Mesenchymal stem cell (in vitro differentiated cells and primary cell): ENCODE measurements at regions not wholly inside any gene's neighbourhood (a gene's known extent, or its start where the extent isn't known, plus 50 kb on each side); places are given as distances from the start of the nearest gene placed in this dataset.
A peak's percentile ranks its signal among the peaks of the same experiment; 100 is the strongest.

Experiments
- DNase-seq: peaks from one replicate; pipeline ENCODE4 v3.0.0-alpha.2; 2013
- H2AFZ ChIP-seq: one replicate; pipeline ENCODE4 v1.6.1; 2013; ENCODE audit warnings: low read depth, mild to moderate bottlenecking, control low read depth, inconsistent platforms, low read length, moderate library complexity
- H2AK5ac ChIP-seq: 2 replicates; pipeline ENCODE4 v1.6.1; 2013; ENCODE audit warnings: low read length, moderate library complexity, mild to moderate bottlenecking, inconsistent platforms; ENCODE audit not compliant: severe bottlenecking
- H2BK120ac ChIP-seq: one replicate; pipeline ENCODE4 v1.6.1; 2013; ENCODE audit warnings: low read depth, mild to moderate bottlenecking, inconsistent platforms, low read length, moderate library complexity
- H2BK12ac ChIP-seq, 2 experiments: one replicate each; pipeline ENCODE4 v1.6.1; 2013; ENCODE audit warnings: inconsistent platforms in 2 of 2, low read length in 2 of 2, mild to moderate bottlenecking in 2 of 2, moderate library complexity in 2 of 2, control low read depth in 1 of 2
- H2BK15ac ChIP-seq: one replicate; pipeline ENCODE4 v1.6.1; 2013; ENCODE audit warnings: mild to moderate bottlenecking, low read depth, inconsistent platforms; ENCODE audit not compliant: poor library complexity, severe bottlenecking
- H2BK5ac ChIP-seq: 2 replicates; pipeline ENCODE4 v1.6.1; 2013; ENCODE audit warnings: low read depth, mild to moderate bottlenecking, low read length, control low read depth, inconsistent platforms; ENCODE audit not compliant: poor library complexity, severe bottlenecking
- H3K14ac ChIP-seq, 2 experiments: one replicate each; pipeline ENCODE4 v1.6.1; 2013; ENCODE audit warnings: inconsistent platforms in 2 of 2, low read length in 2 of 2, control low read depth in 1 of 2, mild to moderate bottlenecking in 1 of 2, moderate library complexity in 1 of 2
- H3K18ac ChIP-seq, 2 experiments: one replicate each; pipeline ENCODE4 v1.6.1; 2013; ENCODE audit warnings: inconsistent platforms in 2 of 2, low read length in 2 of 2, control low read depth in 1 of 2, low read depth in 1 of 2, mild to moderate bottlenecking in 1 of 2
- H3K23ac ChIP-seq, 2 experiments: one replicate each; pipeline ENCODE4 v1.6.1; 2013; ENCODE audit warnings: inconsistent platforms in 2 of 2, low read length in 2 of 2, mild to moderate bottlenecking in 2 of 2, moderate library complexity in 2 of 2, control low read depth in 1 of 2
- H3K27ac ChIP-seq: 2 replicates; pipeline ENCODE4 v1.5.1; 2013; ENCODE audit warnings: mild to moderate bottlenecking, moderate library complexity, low read length, control low read depth, inconsistent platforms; ENCODE audit not compliant: poor library complexity, severe bottlenecking
- H3K27me3 ChIP-seq, 2 experiments: 2 replicates each; pipeline versions ENCODE4 v1.6.1 to v1.7.0; 2013; ENCODE audit warnings: low read length in 2 of 2, mild to moderate bottlenecking in 2 of 2, moderate library complexity in 2 of 2, control low read depth in 1 of 2, inconsistent platforms in 1 of 2; ENCODE audit not compliant: control insufficient read depth in 1 of 2, insufficient read depth in 1 of 2
- H3K36me3 ChIP-seq, 2 experiments: 2 replicates each; pipeline versions ENCODE4 v1.6.1 to v1.7.0; 2013; ENCODE audit warnings: low read length in 2 of 2, control low read depth in 1 of 2, inconsistent platforms in 1 of 2, low read depth in 1 of 2, mild to moderate bottlenecking in 1 of 2; ENCODE audit not compliant: insufficient read depth in 2 of 2, control insufficient read depth in 1 of 2
- H3K4ac ChIP-seq, 2 experiments: one replicate each; pipeline ENCODE4 v1.6.1; 2013; ENCODE audit warnings: inconsistent platforms in 2 of 2, low read length in 2 of 2, mild to moderate bottlenecking in 2 of 2, moderate library complexity in 2 of 2, control low read depth in 1 of 2, low read depth in 1 of 2
- H3K4me1 ChIP-seq: 2 replicates; pipeline ENCODE4 v1.6.1; 2013; ENCODE audit warnings: low read depth, low read length, control low read depth; ENCODE audit not compliant: control insufficient read depth, insufficient read depth
- H3K4me2 ChIP-seq: 2 replicates; pipeline ENCODE4 v1.6.1; 2013; ENCODE audit warnings: low read length, mild to moderate bottlenecking, inconsistent platforms; ENCODE audit not compliant: poor library complexity, severe bottlenecking
- H3K4me3 ChIP-seq, 2 experiments: 2 replicates each; pipeline versions ENCODE4 v1.5.1 to v1.7.0; 2013; ENCODE audit warnings: low read length in 2 of 2, mild to moderate bottlenecking in 2 of 2, control low read depth in 1 of 2, low read depth in 1 of 2; ENCODE audit not compliant: insufficient read depth in 1 of 2
- H3K79me1 ChIP-seq: replicated peaks from 2 replicates; pipeline ENCODE4 v1.6.1; 2013; ENCODE audit warnings: mild to moderate bottlenecking, control low read depth, low read length, inconsistent platforms; ENCODE audit not compliant: poor library complexity, severe bottlenecking
- H3K9ac ChIP-seq: 2 replicates; pipeline ENCODE4 v1.7.0; 2013; ENCODE audit warnings: mild to moderate bottlenecking, low read length, moderate library complexity
- H3K9me3 ChIP-seq: 2 replicates; pipeline ENCODE4 v1.7.0; 2013; ENCODE audit warnings: mild to moderate bottlenecking, low read length; ENCODE audit not compliant: control insufficient read depth
- H4K8ac ChIP-seq: one replicate; pipeline ENCODE4 v1.6.1; 2013; ENCODE audit warnings: inconsistent platforms, mild to moderate bottlenecking, low read length, moderate library complexity
- H4K91ac ChIP-seq: one replicate; pipeline ENCODE4 v1.6.1; 2013; ENCODE audit warnings: mild to moderate bottlenecking, low read length, inconsistent platforms
- WGBS: methylation state at CpG from one replicate; pipeline ENCODE4 v1.1.7; 2013; ENCODE audit warnings: mixed read lengths; 5-methylcytosine and 5-hydroxymethylcytosine counted together

DNA sequence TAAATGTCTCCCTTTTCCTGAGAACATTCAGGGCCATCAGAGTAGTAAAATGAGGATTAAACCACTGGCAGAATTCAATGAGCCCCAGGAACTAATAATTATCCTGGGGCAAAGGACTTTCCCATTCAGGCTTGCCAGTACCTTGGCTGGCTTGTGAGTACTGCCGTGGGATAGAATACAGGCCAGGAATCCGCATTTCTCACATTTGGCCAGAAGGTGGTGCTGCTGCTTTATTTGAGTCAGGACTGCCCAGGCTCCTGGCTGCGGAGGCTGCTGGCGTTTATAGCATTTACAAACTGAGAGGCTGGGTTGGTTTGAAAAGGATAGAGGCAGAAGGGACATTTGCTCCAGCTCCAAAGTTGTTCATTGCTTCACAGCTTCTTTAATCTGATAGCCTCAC lies 91.4 kb downstream of the RTL9 start:
- 0% methylated on average over 3 of the region's 4 CpGs for WGBS
- Histone ChIP-seq H3K4me2 (no peak overlapping the region), H2BK12ac (no peak overlapping the region), H2AK5ac (no peak overlapping the region), H3K9me3 (no peaks in the 10 kb centered on the region), H3K23ac (no peak overlapping the region), H3K14ac (no peak overlapping the region), H3K4me3 (no peak overlapping the region), H2BK120ac (no peak overlapping the region), H3K27ac (no peak overlapping the region), H3K9ac (no peak overlapping the region), H4K91ac (no peak overlapping the region), H2BK5ac (no peak overlapping the region), H3K36me3 (no peaks in the 10 kb centered on the region), H3K79me1 (no peaks in the 10 kb centered on the region), H2BK15ac (no peak overlapping the region), H4K8ac (no peak overlapping the region), H3K4me1 (no peaks in the 10 kb centered on the region), H3K4ac (no peak overlapping the region), H3K18ac (no peak overlapping the region), H2AFZ (no peak overlapping the region), H3K27me3 (peaks cover 15 to 73% of the 10 kb centered on the region in 2 experiments)
- DNase-seq: peak; percentile 62

DNA sequence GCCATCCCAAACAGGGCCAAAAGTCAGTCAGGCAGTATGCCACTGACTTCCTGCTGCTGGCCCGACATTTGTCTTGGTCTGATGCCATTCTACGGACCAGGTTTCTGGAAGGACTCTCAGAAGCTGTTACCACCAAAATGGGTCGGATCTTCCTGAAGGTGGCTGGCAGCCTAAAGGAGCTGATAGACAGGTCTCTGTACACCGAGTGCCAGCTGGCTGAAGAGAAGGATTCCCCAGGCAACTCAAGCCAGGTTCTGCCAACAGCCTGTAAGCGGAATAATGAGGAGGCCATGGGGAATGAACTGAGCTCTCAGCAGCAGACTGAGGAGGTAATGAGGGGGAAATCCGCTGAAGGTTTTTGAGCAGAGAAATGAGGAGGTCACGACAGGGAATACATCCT lies 95.7 kb downstream of the RTL9 start:
- no peaks in the 10 kb centered on the region for H3K36me3 ChIP-seq
- no peak overlapping the region for H2BK15ac ChIP-seq
- no peak overlapping the region for H3K14ac ChIP-seq
- no peak overlapping the region for H3K4ac ChIP-seq
- H2AK5ac ChIP-seq: no peak overlapping the region
- no peak overlapping the region for H3K4me2 ChIP-seq
- no peaks in the 10 kb centered on the region for H3K79me1 ChIP-seq
- WGBS: 82% methylated on average over 7 of the region's 7 CpGs
- no peak overlapping the region for H3K23ac ChIP-seq
- no peak overlapping the region for H3K18ac ChIP-seq
- H2BK12ac ChIP-seq: no peak overlapping the region
- no peak overlapping the region for H3K4me3 ChIP-seq
- no peaks in the 10 kb centered on the region for H3K4me1 ChIP-seq
- peaks cover 10 to 88% of the 10 kb centered on the region in 2 experiments for H3K27me3 ChIP-seq
- no peak overlapping the region for H2AFZ ChIP-seq
- H4K8ac ChIP-seq: no peak overlapping the region
- DNase-seq: no peak
- H3K27ac ChIP-seq: no peak overlapping the region
- no peak overlapping the region for H3K9ac ChIP-seq
- no peaks in the 10 kb centered on the region for H3K9me3 ChIP-seq
- no peak overlapping the region for H2BK5ac ChIP-seq
- no peak overlapping the region for H2BK120ac ChIP-seq
- H4K91ac ChIP-seq: no peak overlapping the region

DNA sequence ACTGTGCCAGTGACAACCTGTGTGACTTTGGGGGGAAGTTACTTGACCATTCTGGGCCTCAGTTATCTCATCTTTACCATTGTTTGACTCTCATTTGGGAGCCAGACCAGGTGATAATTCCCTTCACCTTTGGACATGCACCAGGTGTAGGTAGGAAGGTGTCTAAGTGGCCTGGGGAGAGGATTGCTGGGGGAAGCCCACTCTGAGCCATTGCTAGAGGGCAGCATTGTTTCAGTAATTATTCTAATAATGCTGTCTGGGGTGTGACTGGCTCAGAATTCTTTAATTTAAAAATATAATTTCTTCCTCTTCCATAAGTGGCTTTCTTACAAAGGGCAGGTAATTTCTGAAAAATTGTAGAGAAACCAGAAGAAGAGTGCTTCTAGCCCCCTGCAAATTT lies 104.3 kb downstream of the RTL9 start:
- no peaks in the 10 kb centered on the region for H3K79me1 ChIP-seq
- H3K4ac ChIP-seq: no peak overlapping the region
- peaks cover 0 to 59% of the 10 kb centered on the region in 2 experiments for H3K27me3 ChIP-seq
- H3K9ac ChIP-seq: no peak overlapping the region
- H2AFZ ChIP-seq: no peak overlapping the region
- no peak overlapping the region for H2AK5ac ChIP-seq
- H3K4me3 ChIP-seq: no peak overlapping the region
- no peak overlapping the region for H3K18ac ChIP-seq
- H2BK120ac ChIP-seq: no peak overlapping the region
- H3K23ac ChIP-seq: no peak overlapping the region
- no peaks in the 10 kb centered on the region for H3K9me3 ChIP-seq
- H3K27ac ChIP-seq: no peak overlapping the region
- no peak overlapping the region for H2BK12ac ChIP-seq
- no peaks in the 10 kb centered on the region for H3K36me3 ChIP-seq
- H2BK15ac ChIP-seq: no peak overlapping the region
- H3K4me2 ChIP-seq: no peak overlapping the region
- H2BK5ac ChIP-seq: no peak overlapping the region
- no peak for DNase-seq
- no peak overlapping the region for H4K91ac ChIP-seq
- no peaks in the 10 kb centered on the region for H3K4me1 ChIP-seq
- H3K14ac ChIP-seq: no peak overlapping the region
- no peak overlapping the region for H4K8ac ChIP-seq

DNA sequence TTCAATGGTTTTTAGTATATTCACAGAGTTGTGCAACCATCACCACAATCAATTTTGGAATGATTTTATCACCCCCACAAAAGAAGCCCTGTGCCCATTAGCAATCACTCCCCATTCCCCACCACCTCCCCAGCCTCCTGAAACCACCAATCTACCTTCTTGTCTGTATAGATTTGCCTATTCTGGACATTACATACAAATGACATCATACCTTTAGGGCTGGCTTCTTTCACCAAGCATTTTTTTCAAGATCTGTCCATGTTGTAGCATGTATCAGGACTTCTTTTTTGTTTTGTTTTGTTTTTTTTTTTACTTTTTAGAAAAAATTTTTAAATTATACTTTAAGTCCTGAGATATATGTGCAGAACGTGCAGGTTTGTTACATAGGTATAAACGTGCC lies 108.1 kb downstream of the RTL9 start:
- Histone ChIP-seq H3K4me2 (no peak overlapping the region), H3K14ac (no peak overlapping the region), H3K36me3 (no peaks in the 10 kb centered on the region), H2BK15ac (no peak overlapping the region), H2BK12ac (no peak overlapping the region), H3K9me3 (no peaks in the 10 kb centered on the region), H3K27me3 (peaks cover 0 to 41% of the 10 kb centered on the region in 2 experiments), H3K4ac (no peak overlapping the region), H3K4me1 (no peaks in the 10 kb centered on the region), H2AFZ (no peak overlapping the region), H3K9ac (no peak overlapping the region), H2BK5ac (no peak overlapping the region), H3K23ac (no peak overlapping the region), H3K27ac (no peak overlapping the region), H2BK120ac (no peak overlapping the region), H3K4me3 (no peak overlapping the region), H4K91ac (no peak overlapping the region), H3K79me1 (no peaks in the 10 kb centered on the region), H3K18ac (no peak overlapping the region), H4K8ac (no peak overlapping the region), H2AK5ac (no peak overlapping the region)
- WGBS: no CpG with 5 or more reads among the region's 2 CpGs
- no peak for DNase-seq
